Nephron (organoid): ENCODE measurements at regions not wholly inside any gene's neighbourhood (a gene's known extent, or its start where the extent isn't known, plus 50 kb on each side); places are given as distances from the start of the nearest gene placed in this dataset.

Experiments
- H3K27ac Mint-ChIP-seq, 3 experiments: 2 replicates each; pipeline ENCODE4 v1.8.0; 2020; ENCODE audit warnings: mixed read lengths in 3 of 3, mild to moderate bottlenecking in 2 of 3, moderate library complexity in 1 of 3
- H3K27me3 Mint-ChIP-seq: 2 replicates; pipeline ENCODE4 v1.8.0; 2021; ENCODE audit warnings: low read depth, mild to moderate bottlenecking, moderate library complexity, mixed read lengths
- H3K36me3 Mint-ChIP-seq: 2 replicates; pipeline ENCODE4 v1.8.0; 2020; ENCODE audit warnings: low read depth, mixed read lengths
- H3K4me1 Mint-ChIP-seq: 2 replicates; pipeline ENCODE4 v1.8.0; 2020; ENCODE audit warnings: mixed read lengths
- H3K4me3 Mint-ChIP-seq, 3 experiments: 2 replicates each; pipeline ENCODE4 v1.8.0; 2020; ENCODE audit warnings: mild to moderate bottlenecking in 3 of 3, mixed read lengths in 3 of 3, moderate library complexity in 2 of 3
- H3K9me3 Mint-ChIP-seq: 2 replicates; pipeline ENCODE4 v1.8.0; 2020; ENCODE audit warnings: mixed read lengths
- CTCF ChIP-seq, 3 experiments: fragments of 200-600 bp; sonication (generic); IDR thresholded peaks; one replicate each; pipeline ENCODE4 v1.5.0; 2021; ENCODE audit warnings: antibody characterized with exemption in 3 of 3; ENCODE audit not compliant: unreplicated experiment in 3 of 3

GRCh38 chrX:120690941-120691340 is 61.1 kb upstream of the C1GALT1C1 start:
- Mint-ChIP-seq H3K36me3 (no peaks in the 10 kb centered on the region), H3K4me3 (no peak overlapping the region), H3K4me1 (no peaks in the 10 kb centered on the region), H3K27ac (no peak overlapping the region), H3K9me3 (peaks cover 8% of the 10 kb centered on the region), H3K27me3 (no peaks in the 10 kb centered on the region)
- TF ChIP-seq CTCF (IDR thresholded peaks at IDR 0.05; ENCODE audit: unreplicated experiment in 3 of 3) = no peak

- Mint-ChIP-seq H3K4me1 (no peaks in the 10 kb centered on the region), H3K9me3 (peaks cover 8% of the 10 kb centered on the region), H3K4me3 (no peak overlapping the region), H3K27me3 (no peaks in the 10 kb centered on the region), H3K27ac (no peak overlapping the region), H3K36me3 (no peaks in the 10 kb centered on the region)
- TF ChIP-seq CTCF (IDR thresholded peaks at IDR 0.05; ENCODE audit: unreplicated experiment in 3 of 3) = no peak
Measured at GRCh38 chrX:120690344-120690743, 60.5 kb upstream of the C1GALT1C1 start.

DNA sequence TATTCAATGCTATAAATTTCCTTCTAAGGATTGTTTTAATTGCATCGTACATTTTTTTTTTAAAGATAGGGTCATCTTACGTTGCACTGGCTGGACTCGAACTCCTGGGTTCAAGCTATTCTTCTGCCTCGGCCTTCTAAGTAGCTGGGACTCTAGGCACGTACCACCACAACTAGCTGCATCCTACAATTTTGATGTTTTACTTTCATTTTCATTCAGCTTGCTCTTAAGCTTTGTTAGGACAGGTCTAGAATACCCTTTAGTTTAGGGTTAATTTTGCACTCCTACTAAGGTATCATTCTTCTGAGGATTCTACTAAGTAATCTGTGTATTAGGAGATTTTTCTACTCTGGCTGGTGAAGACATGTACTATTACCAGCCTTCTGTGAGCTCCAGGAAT is 50.2 kb upstream of the C1GALT1C1 start:
- Mint-ChIP-seq H3K27ac (no peak overlapping the region), H3K9me3 (peaks cover 13% of the 10 kb centered on the region), H3K36me3 (no peaks in the 10 kb centered on the region), H3K4me1 (no peaks in the 10 kb centered on the region), H3K4me3 (no peak overlapping the region), H3K27me3 (peaks cover 4% of the 10 kb centered on the region)
- no peak for TF ChIP-seq CTCF (IDR thresholded peaks at IDR 0.05; ENCODE audit: unreplicated experiment in 3 of 3)
